ENCODE measurements at regions not wholly inside any gene's neighbourhood (a gene's known extent, or its start where the extent isn't known, plus 50 kb on each side); places are given as distances from the start of the nearest gene placed in this dataset.

DNA sequence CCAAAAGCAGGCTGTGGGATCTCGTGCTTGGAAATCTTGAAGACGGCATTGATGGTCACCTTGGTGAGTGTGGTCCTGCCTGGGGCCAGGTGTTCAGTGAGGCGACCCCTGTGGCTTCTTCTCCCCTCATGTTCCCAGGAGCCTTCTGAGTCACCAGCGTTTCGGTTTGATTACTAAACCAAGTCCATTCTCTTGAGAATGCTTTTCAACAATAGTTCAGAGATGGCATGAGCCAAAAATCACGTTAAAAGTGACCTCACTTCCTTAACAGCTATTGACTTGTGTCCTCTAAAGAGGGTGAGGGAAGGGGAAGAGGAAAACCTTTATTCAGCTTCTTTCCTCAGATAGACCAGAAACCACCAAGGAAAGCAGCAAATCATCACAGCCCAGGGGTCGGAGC lies 315.2 kb downstream of the GATA3 start:
- in situ Hi-C loops (cut with MboI; ENCODE audit: low pct_unique_long_range_greater_than_20kb, low sequenced_read_pairs, unreplicated experiment) = no loop called here
- peak; percentile 41 for DNase-seq (ENCODE audit: low spot score)

DNA sequence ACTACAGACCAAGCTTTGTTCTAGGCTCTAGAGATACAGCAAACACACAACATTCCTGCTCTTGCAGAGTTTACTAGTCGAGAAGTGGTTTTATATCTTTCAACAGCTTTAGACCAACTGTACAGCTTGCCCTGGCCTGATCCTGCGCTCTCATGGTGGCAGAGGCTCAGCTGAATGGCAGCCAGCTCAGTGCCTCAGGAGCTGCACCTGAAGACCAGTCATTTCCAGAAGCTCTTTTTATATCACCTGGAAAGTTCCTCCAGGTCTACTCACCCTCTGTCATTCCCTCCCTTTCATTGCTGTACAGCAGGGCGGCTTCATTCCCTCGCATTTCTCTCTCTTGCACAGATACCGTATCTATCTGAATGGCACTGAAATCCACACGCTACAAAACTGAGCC lies 319.8 kb downstream of the GATA3 start:
- TF ChIP-seq, protein P1, sequence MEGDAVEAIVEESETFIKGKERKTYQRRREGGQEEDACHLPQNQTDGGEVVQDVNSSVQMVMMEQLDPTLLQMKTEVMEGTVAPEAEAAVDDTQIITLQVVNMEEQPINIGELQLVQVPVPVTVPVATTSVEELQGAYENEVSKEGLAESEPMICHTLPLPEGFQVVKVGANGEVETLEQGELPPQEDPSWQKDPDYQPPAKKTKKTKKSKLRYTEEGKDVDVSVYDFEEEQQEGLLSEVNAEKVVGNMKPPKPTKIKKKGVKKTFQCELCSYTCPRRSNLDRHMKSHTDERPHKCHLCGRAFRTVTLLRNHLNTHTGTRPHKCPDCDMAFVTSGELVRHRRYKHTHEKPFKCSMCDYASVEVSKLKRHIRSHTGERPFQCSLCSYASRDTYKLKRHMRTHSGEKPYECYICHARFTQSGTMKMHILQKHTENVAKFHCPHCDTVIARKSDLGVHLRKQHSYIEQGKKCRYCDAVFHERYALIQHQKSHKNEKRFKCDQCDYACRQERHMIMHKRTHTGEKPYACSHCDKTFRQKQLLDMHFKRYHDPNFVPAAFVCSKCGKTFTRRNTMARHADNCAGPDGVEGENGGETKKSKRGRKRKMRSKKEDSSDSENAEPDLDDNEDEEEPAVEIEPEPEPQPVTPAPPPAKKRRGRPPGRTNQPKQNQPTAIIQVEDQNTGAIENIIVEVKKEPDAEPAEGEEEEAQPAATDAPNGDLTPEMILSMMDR (IDR thresholded peaks at IDR 0.05; ENCODE audit: extremely low read depth, insufficient read depth, missing control alignments) = no peak
- in situ Hi-C loops (cut with MboI; ENCODE audit: low pct_unique_long_range_greater_than_20kb, low sequenced_read_pairs, unreplicated experiment) = no loop called here
- DNase-seq (ENCODE audit: low spot score) = no peak

More for the DNA sequence above, 315.2 kb downstream of the GATA3 start:
- TF ChIP-seq, protein P1 (IDR thresholded peaks at IDR 0.05; ENCODE audit: extremely low read depth, insufficient read depth, missing control alignments) = no peak

DNA sequence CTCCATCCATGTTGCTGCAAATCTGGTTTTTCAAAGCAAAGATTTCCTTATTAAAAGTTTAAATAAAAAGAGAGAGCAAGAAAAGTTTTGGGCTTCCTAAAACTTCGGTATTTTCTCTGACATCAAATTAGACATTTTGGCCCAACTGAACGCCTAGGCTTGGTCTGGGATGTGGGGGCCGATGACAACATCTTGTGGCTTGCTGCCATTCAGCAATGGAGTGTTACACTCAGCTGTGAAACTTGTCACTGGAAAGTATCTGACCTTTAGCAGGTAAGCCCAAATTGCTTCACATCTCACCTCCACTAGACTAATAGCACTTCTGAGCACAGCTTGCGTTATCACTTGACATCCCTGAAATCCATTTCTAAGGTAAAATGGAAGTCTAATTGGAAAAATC lies 320.6 kb downstream of the GATA3 start:
- in situ Hi-C loops (cut with MboI; ENCODE audit: low pct_unique_long_range_greater_than_20kb, low sequenced_read_pairs, unreplicated experiment) = no loop called here
- DNase-seq (ENCODE audit: low spot score) = no peak
- TF ChIP-seq, protein P1 (IDR thresholded peaks at IDR 0.05; ENCODE audit: extremely low read depth, insufficient read depth, missing control alignments) = no peak

DNA sequence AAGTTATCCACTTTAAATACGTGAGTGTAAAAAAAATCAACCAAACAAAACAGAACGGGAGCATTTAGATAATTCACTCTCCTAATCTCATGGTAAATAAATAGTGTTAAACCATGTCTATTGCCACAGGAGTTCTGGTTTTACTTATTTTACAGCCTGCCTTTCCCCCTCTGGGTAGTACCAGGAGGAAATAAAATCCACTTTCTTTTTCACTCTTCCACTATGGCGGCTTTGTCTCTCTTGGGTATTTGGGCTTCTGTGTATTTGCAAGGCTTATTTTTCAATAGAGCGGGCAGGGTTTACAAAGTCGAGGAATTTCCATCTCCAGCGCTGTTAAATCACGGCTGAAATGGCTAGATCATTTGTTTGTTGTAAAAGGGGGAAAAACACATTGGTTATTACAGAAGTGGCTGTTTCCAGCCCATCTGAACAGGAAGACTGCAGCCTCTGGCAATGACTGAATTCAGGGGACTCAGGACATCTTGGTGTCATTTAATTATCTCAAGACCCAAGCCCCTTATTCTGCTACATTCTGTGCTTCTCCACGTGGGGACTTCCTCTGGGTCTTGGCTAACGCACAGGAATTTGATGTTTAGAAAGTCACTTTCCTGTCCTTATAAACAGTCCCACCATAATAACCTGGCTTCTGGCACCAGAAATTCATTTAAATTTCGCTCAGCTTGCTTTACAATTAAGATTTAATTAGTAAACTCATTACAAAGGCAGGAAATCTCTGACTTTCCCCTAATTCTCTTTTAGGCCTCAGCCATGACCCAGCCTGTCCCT lies 323.9 kb downstream of the GATA3 start:
- in situ Hi-C loops (cut with MboI; ENCODE audit: low pct_unique_long_range_greater_than_20kb, low sequenced_read_pairs, unreplicated experiment) = no loop called here
- TF ChIP-seq, protein P1 (IDR thresholded peaks at IDR 0.05; ENCODE audit: extremely low read depth, insufficient read depth, missing control alignments) = no peak
- no peak for DNase-seq (ENCODE audit: low spot score)

DNA sequence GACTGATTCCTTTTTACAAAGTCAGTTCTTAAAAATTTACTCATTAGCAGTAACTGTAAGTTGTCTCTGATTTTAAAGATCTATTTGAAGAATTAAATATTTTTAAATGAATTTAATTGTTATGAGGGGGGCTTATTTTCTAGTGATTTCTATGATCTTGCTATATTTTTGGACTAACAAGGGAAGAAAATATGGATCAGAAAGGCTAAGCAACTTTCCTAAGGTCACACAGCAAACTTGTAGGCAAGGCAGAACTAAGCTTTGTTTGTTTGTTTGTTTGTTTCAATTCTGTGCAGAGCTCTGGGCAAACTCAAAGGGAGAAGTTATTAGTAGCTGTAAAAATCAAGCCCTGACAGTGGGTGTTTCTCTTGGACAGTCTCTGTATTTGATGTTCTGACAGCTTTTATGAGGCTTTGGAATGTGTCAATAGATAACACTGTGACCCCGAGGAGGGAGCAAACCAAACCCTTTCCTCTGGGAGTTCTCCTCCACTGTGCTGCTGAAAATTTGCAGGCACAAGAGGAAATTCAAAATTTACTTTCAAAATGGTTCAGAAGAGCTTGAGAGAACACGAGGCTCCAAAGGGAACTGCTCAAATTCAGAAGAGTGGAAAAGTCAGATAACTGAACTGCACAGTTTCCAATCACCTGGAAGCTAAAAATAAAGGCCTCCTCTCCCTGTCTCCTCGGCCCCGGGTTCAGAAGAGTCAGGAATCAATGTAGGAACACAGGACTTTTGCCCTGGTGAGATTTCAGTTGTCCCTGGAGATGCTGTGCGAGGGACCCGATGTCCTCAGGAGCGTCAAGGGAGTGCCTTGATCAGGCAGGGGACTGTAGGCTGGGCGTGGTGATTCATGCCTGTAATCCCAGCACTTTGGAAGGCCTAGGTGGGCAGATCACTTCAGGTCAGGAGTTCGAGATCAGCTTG lies 325.7 kb downstream of the GATA3 start:
- DNase-seq (ENCODE audit: low spot score) = no peak
- in situ Hi-C loops (cut with MboI; ENCODE audit: low pct_unique_long_range_greater_than_20kb, low sequenced_read_pairs, unreplicated experiment) = no loop called here
- TF ChIP-seq, protein P1 (IDR thresholded peaks at IDR 0.05; ENCODE audit: extremely low read depth, insufficient read depth, missing control alignments) = no peak

DNA sequence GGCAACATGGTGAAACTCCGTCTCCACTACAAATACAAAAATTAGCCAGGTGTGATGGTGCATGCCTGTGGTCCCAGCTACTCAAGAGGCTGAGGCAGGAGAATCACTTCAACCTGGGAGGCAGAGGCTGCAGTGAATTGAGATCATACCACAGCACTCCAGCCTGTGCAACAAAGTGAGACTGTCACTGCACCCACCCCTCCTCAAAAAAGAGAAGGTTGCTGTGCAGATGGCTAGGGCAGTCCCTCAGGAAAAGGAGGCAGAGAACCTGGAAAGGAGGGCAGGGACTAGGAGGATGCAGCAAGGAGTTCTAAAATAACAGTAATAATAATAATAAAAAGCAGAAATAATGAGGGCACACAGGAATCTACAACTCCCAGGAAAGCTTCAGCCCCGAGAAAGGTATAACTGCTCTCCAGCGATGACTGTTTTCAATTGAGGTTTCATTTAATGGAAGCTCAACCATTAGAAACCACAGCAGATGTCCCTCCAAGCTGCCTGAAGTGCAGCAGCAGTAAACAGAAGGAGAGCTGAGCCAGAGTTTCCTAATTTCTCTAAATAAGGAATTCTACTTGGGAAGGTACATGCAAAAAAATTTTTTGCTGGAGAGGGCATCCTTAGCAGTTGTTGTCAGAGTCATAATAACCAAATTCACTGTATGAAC lies 326.5 kb downstream of the GATA3 start:
- no peak for DNase-seq (ENCODE audit: low spot score)
- in situ Hi-C loops (cut with MboI; ENCODE audit: low pct_unique_long_range_greater_than_20kb, low sequenced_read_pairs, unreplicated experiment) = no loop called here
- TF ChIP-seq, protein P1 (IDR thresholded peaks at IDR 0.05; ENCODE audit: extremely low read depth, insufficient read depth, missing control alignments) = no peak

Measured in GM13977 (cell line).